Tibial nerve (tissue), 3 donors: ENCODE measurements at regions not wholly inside any gene's neighbourhood (a gene's known extent, or its start where the extent isn't known, plus 50 kb on each side); places are given as distances from the start of the nearest gene placed in this dataset.

ENCODE experiments used
- CTCF ChIP-seq, 5 experiments: fragments of 200-600 bp in 3 of 5; fragments of 450-650 bp in 2 of 5; sonication (generic) in 3 of 5; IDR thresholded peaks; one replicate each; pipeline ENCODE4 v1.5.1; 2016 to 2019; ENCODE audit warnings: antibody characterized with exemption in 5 of 5, mild to moderate bottlenecking in 3 of 5, moderate library complexity in 2 of 5
- POLR2A ChIP-seq, 2 donors: fragments of 450-650 bp; IDR thresholded peaks; one replicate each; pipeline ENCODE4 v1.6.1; 2017; ENCODE audit warnings: antibody characterized with exemption in 2 of 2, mild to moderate bottlenecking in 2 of 2, moderate library complexity in 2 of 2

- TF ChIP-seq CTCF (IDR thresholded peaks at IDR 0.05) (no peak), POLR2A (IDR thresholded peaks at IDR 0.05) (no peak)
Observed at GRCh38 chr5:77928776-77929300, 152.7 kb upstream of the TBCA start.
